Endothelial cell of umbilical vein (primary cell): ENCODE measurements at regions not wholly inside any gene's neighbourhood (a gene's known extent, or its start where the extent isn't known, plus 50 kb on each side); places are given as distances from the start of the nearest gene placed in this dataset.

Source experiments
- EZH2 ChIP-seq: IDR thresholded peaks from 2 replicates; pipeline ENCODE4 v1.6.1; 2012; ENCODE audit warnings: borderline replicate concordance, low read depth, mild to moderate bottlenecking, moderate library complexity, low read length, inconsistent platforms; ENCODE audit not compliant: severe bottlenecking
- MYC ChIP-seq: IDR thresholded peaks from one replicate; pipeline ENCODE4 v1.6.1; 2011; ENCODE audit warnings: mild to moderate bottlenecking, low read depth, low read length
- POLR2A ChIP-seq: IDR thresholded peaks from 2 replicates; pipeline ENCODE4 v1.6.1; 2012; ENCODE audit warnings: low read depth, mild to moderate bottlenecking, control low read depth, low read length
- POLR2AphosphoS5 ChIP-seq: IDR thresholded peaks from 2 replicates; pipeline ENCODE4 v1.6.1; 2012; ENCODE audit warnings: low read depth, mild to moderate bottlenecking, control low read depth, low read length, moderate library complexity; ENCODE audit not compliant: insufficient read depth
- TF ChIP-seq, protein P1 (sequence below), 2 donors: IDR thresholded peaks; 1 replicate in 1 of 2; 2 replicates in 1 of 2; pipeline ENCODE4 v1.5.1; 2011; ENCODE audit warnings: low read length in 2 of 2, mild to moderate bottlenecking in 2 of 2, moderate library complexity in 2 of 2, control low read depth in 1 of 2, inconsistent platforms in 1 of 2, low read depth in 1 of 2; ENCODE audit not compliant: insufficient read depth in 1 of 2; ENCODE audit errors: extremely low read depth in 1 of 2
- TF ChIP-seq, protein P2 (sequence below): IDR thresholded peaks from 2 replicates; pipeline ENCODE4 v1.6.1; 2011; ENCODE audit not compliant: insufficient read depth, insufficient read length

DNA sequence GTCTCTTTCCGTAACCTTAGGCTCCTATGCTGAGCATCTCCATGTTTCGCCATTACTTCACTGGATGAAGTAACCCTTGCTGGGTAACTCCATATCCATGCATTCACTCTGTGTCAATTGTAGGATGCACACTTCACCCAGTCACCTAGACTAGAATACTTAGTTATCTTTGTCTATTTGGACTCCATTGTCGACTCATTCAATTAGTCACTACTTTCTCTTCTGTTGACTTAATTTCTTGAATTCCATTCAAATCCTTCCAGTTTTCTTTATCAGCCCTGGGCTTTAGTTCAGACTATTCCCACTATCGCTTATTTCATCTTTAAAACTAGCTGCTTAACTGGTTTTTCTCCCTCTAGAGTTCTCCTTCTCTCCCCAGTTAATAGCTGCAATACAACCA is 111.3 kb upstream of the TNS3 start:
- no peak for TF ChIP-seq EZH2
- TF ChIP-seq POLR2A: no peak
- TF ChIP-seq, protein P1, sequence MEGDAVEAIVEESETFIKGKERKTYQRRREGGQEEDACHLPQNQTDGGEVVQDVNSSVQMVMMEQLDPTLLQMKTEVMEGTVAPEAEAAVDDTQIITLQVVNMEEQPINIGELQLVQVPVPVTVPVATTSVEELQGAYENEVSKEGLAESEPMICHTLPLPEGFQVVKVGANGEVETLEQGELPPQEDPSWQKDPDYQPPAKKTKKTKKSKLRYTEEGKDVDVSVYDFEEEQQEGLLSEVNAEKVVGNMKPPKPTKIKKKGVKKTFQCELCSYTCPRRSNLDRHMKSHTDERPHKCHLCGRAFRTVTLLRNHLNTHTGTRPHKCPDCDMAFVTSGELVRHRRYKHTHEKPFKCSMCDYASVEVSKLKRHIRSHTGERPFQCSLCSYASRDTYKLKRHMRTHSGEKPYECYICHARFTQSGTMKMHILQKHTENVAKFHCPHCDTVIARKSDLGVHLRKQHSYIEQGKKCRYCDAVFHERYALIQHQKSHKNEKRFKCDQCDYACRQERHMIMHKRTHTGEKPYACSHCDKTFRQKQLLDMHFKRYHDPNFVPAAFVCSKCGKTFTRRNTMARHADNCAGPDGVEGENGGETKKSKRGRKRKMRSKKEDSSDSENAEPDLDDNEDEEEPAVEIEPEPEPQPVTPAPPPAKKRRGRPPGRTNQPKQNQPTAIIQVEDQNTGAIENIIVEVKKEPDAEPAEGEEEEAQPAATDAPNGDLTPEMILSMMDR (IDR thresholded peaks at IDR 0.05; ENCODE audit: extremely low read depth in 1 of 2, insufficient read depth in 1 of 2, low read depth in 1 of 2, low read length in 2 of 2): no peak
- no peak for TF ChIP-seq POLR2AphosphoS5
- no peak for TF ChIP-seq MYC
- TF ChIP-seq, protein P2, sequence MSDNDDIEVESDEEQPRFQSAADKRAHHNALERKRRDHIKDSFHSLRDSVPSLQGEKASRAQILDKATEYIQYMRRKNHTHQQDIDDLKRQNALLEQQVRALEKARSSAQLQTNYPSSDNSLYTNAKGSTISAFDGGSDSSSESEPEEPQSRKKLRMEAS: no peak
